ENCODE measurements at regions not wholly inside any gene's neighbourhood (a gene's known extent, or its start where the extent isn't known, plus 50 kb on each side); places are given as distances from the start of the nearest gene placed in this dataset.

DNA sequence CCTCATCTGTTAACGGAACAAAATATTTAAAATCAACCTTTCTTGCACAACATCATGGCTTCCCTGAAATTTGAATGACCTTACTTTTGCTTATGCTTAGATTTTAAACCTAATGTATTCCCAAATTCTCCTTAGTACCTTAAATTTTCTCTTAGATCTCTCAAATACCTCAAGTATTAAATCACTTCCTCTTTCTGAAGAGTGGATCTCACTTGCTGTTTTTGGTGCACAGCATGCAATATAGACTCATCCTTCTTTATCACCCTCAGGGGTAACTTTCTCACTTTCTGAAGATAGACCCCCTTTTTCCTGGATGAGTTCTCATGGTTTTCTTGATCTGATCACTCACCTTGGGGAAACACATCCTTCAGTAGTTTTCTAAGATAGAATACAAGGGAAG, 871.7 kb downstream of the DACH1 start:
- no CpG with 5 or more reads among the region's 1 CpG for WGBS (ENCODE audit: extremely low coverage, insufficient read length, low lambda C conversion rate)
- no peak overlapping the region for H3K4me3 Mint-ChIP-seq
- Histone ChIP-seq H2BK12ac (ENCODE audit: insufficient read length, low read depth, low read length) (no peak overlapping the region), H2BK5ac (ENCODE audit: insufficient read length, low read length) (no peak overlapping the region), H2BK120ac (ENCODE audit: low read depth, low read length, poor library complexity, severe bottlenecking) (no peak overlapping the region), H3K18ac (ENCODE audit: insufficient read length, low read depth, low read length) (no peak overlapping the region), H2AFZ (ENCODE audit: low read length) (no peak overlapping the region), H3K23me2 (ENCODE audit: insufficient read length, low read depth, low read length, poor library complexity, severe bottlenecking) (no peaks in the 10 kb centered on the region), H3K79me1 (ENCODE audit: insufficient read depth, low read depth, low read length, poor library complexity, severe bottlenecking) (no peaks in the 10 kb centered on the region), H3K23ac (ENCODE audit: insufficient read length, low read depth, low read length) (no peak overlapping the region), H3K4me2 (ENCODE audit: insufficient read depth, insufficient read length, low read length) (no peak overlapping the region), H2AK5ac (ENCODE audit: insufficient read length, low read length) (no peak overlapping the region), H3K14ac (ENCODE audit: insufficient read depth, low read length) (no peak overlapping the region), H3K9me3 (ENCODE audit: control insufficient read depth, low read depth, low read length) (no peaks in the 10 kb centered on the region), H3K4me1 (ENCODE audit: insufficient read depth, low read length) (no peaks in the 10 kb centered on the region), H4K20me1 (ENCODE audit: control insufficient read depth, insufficient read depth, insufficient read length) (no peaks in the 10 kb centered on the region), H2BK20ac (ENCODE audit: low read depth, low read length, poor library complexity, severe bottlenecking) (no peak overlapping the region), H3K56ac (ENCODE audit: insufficient read length, low read depth, low read length) (no peak overlapping the region), H3K27me3 (ENCODE audit: insufficient read depth, low read length) (no peaks in the 10 kb centered on the region), H3K27ac (ENCODE audit: insufficient read length, low read depth, low read length) (no peak overlapping the region), H3T11ph (ENCODE audit: low read length) (no peak overlapping the region), H4K91ac (ENCODE audit: insufficient read length, low read depth, low read length) (no peak overlapping the region), H4K8ac (replicated peaks; ENCODE audit: insufficient read length, low read depth, low read length) (no peak overlapping the region), H3K4ac (ENCODE audit: low read depth, low read length) (no peak overlapping the region), H2BK15ac (ENCODE audit: low read depth, low read length) (no peak overlapping the region), H3K9ac (ENCODE audit: extremely low read depth, insufficient read length, low read length) (no peak overlapping the region), H3K79me2 (ENCODE audit: insufficient read depth, low read length) (no peaks in the 10 kb centered on the region), H4K5ac (ENCODE audit: insufficient read length, low read depth, low read length) (no peak overlapping the region)
- no peaks in the 10 kb centered on the region for H3K4me1 Mint-ChIP-seq
- no peak for DNase-seq
- H3K9me3 Mint-ChIP-seq = no peaks in the 10 kb centered on the region
- no peaks in the 10 kb centered on the region for H3K36me3 Mint-ChIP-seq (ENCODE audit: insufficient read depth in 1 of 3, low read depth in 3 of 3)
- H3K27me3 Mint-ChIP-seq (ENCODE audit: low read depth) = no peaks in the 10 kb centered on the region
- TF ChIP-seq, protein P1, sequence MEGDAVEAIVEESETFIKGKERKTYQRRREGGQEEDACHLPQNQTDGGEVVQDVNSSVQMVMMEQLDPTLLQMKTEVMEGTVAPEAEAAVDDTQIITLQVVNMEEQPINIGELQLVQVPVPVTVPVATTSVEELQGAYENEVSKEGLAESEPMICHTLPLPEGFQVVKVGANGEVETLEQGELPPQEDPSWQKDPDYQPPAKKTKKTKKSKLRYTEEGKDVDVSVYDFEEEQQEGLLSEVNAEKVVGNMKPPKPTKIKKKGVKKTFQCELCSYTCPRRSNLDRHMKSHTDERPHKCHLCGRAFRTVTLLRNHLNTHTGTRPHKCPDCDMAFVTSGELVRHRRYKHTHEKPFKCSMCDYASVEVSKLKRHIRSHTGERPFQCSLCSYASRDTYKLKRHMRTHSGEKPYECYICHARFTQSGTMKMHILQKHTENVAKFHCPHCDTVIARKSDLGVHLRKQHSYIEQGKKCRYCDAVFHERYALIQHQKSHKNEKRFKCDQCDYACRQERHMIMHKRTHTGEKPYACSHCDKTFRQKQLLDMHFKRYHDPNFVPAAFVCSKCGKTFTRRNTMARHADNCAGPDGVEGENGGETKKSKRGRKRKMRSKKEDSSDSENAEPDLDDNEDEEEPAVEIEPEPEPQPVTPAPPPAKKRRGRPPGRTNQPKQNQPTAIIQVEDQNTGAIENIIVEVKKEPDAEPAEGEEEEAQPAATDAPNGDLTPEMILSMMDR (conservative IDR thresholded peaks at IDR 0.05) = no peak
- H3K27ac Mint-ChIP-seq = no peak overlapping the region
